HG03066 (cell line): ENCODE measurements at regions not wholly inside any gene's neighbourhood (a gene's known extent, or its start where the extent isn't known, plus 50 kb on each side); places are given as distances from the start of the nearest gene placed in this dataset.
"Not testable (repeated sequence)": the region's sequence is repeated elsewhere in the genome, so short reads cannot be mapped to it uniquely, and the experiment has no call there.

Experiments used
- ATAC-seq: cut with Tn5 transposase; IDR thresholded peaks from one replicate; pipeline ENCODE4 v1.9.1; 2021; ENCODE audit warnings: low read depth; ENCODE audit not compliant: unreplicated experiment

- ATAC-seq = no peak
Observed at GRCh38 chr13:62387647-62388046, 972.0 kb upstream of the PCDH20 start.

- not testable (repeated sequence) for ATAC-seq
Observed at GRCh38 chr13:62379241-62379640, 963.6 kb upstream of the PCDH20 start.

- no peak for ATAC-seq
Observed at GRCh38 chr13:62377838-62378237, 962.2 kb upstream of the PCDH20 start.

GRCh38 chr13:62375653-62376052 is 960.0 kb upstream of the PCDH20 start:
- ATAC-seq = no peak

GRCh38 chr13:62371737-62372136 is 956.1 kb upstream of the PCDH20 start:
- no peak for ATAC-seq

- ATAC-seq = not testable (repeated sequence)
Observed at GRCh38 chr13:62367971-62368370, 952.3 kb upstream of the PCDH20 start.

- ATAC-seq = no peak
Observed at GRCh38 chr13:62360609-62361008, 945.0 kb upstream of the PCDH20 start.

- no peak for ATAC-seq
Observed at GRCh38 chr13:62358646-62358932, 942.9 kb upstream of the PCDH20 start.

GRCh38 chr13:62357887-62358645 is 942.4 kb upstream of the PCDH20 start:
- peak; percentile 81 for ATAC-seq

- ATAC-seq = no peak
Observed at GRCh38 chr13:62356977-62357376, 941.3 kb upstream of the PCDH20 start.

- ATAC-seq = no peak
Observed at GRCh38 chr13:62337109-62337880, 921.6 kb upstream of the PCDH20 start.

GRCh38 chr13:62336507-62336906 is 920.9 kb upstream of the PCDH20 start:
- ATAC-seq = no peak

- ATAC-seq = no peak
Observed at GRCh38 chr13:62333466-62333865, 917.8 kb upstream of the PCDH20 start.

GRCh38 chr13:62331384-62331783 is 915.7 kb upstream of the PCDH20 start:
- no peak for ATAC-seq

GRCh38 chr13:62327367-62327766 is 911.7 kb upstream of the PCDH20 start:
- no peak for ATAC-seq

GRCh38 chr13:62324842-62325241 is 909.2 kb upstream of the PCDH20 start:
- ATAC-seq = no peak

GRCh38 chr13:62321895-62322294 is 906.2 kb upstream of the PCDH20 start:
- ATAC-seq = no peak

- no peak for ATAC-seq
Observed at GRCh38 chr13:62321139-62321538, 905.5 kb upstream of the PCDH20 start.

GRCh38 chr13:62320129-62321108 is 904.8 kb upstream of the PCDH20 start:
- ATAC-seq = peak; percentile 81

- ATAC-seq = no peak
Observed at GRCh38 chr13:62309904-62310303, 894.3 kb upstream of the PCDH20 start.

- peak; percentile 95 for ATAC-seq
Observed at GRCh38 chr13:62305756-62306155, 890.1 kb upstream of the PCDH20 start.
